H1 (cell line): ENCODE measurements at regions not wholly inside any gene's neighbourhood (a gene's known extent, or its start where the extent isn't known, plus 50 kb on each side); places are given as distances from the start of the nearest gene placed in this dataset.

ENCODE experiments used
- CTCF ChIA-PET: fragments of 300-600 bp; sonication (Branson Sonifier 250); formaldehyde crosslinking; loops from one replicate; lab custom pipeline; 2021; ENCODE audit not compliant: partially characterized antibody; lab: Charles Lee
- POLR2A ChIA-PET: fragments of 300-600 bp; sonication (Branson Sonifier 250); formaldehyde crosslinking; loops from one replicate; lab custom pipeline; 2021; ENCODE audit warnings: inconsistent platforms; ENCODE audit not compliant: partially characterized antibody; lab: Charles Lee
- DNase-seq, 2 experiments: peaks; one replicate each; pipeline versions ENCODE4 v3.0.0 to v3.0.0-alpha.2; 2010 to 2022; ENCODE audit warnings: low spot score in 2 of 2, low read depth in 1 of 2, mixed read lengths in 1 of 2
- FAIRE-seq: peaks from 2 replicates; lab custom pipeline; 2011; peaks lifted over from hg19 to GRCh38; lab: Jason Lieb, UNC
- H2AFZ ChIP-seq: 2 replicates; pipeline ENCODE4 v1.8.1; 2012; ENCODE audit warnings: low read length, inconsistent platforms
- H2AK5ac ChIP-seq: 2 replicates; pipeline ENCODE4 v1.6.1; 2013; ENCODE audit warnings: low read depth, low read length
- H2BK120ac ChIP-seq: replicated peaks from 2 replicates; pipeline ENCODE3; 2013; ENCODE audit warnings: low read depth, low read length, inconsistent platforms
- H2BK12ac ChIP-seq: 2 replicates; pipeline ENCODE4 v1.6.1; 2013; ENCODE audit warnings: low read depth, low read length
- H2BK15ac ChIP-seq: 2 replicates; pipeline ENCODE4 v1.6.1; 2013; ENCODE audit warnings: low read length
- H2BK20ac ChIP-seq: 2 replicates; pipeline ENCODE4 v1.6.1; 2013; ENCODE audit warnings: low read length
- H2BK5ac ChIP-seq: 2 replicates; pipeline ENCODE4 v1.6.1; 2013; ENCODE audit warnings: low read depth, low read length
- H3K14ac ChIP-seq: 2 replicates; pipeline ENCODE4 v1.6.1; 2013; ENCODE audit warnings: inconsistent platforms; ENCODE audit not compliant: insufficient read length
- H3K18ac ChIP-seq: 2 replicates; pipeline ENCODE4 v1.6.1; 2013; ENCODE audit warnings: low read length; ENCODE audit errors: extremely low read depth
- H3K23ac ChIP-seq: 2 replicates; pipeline ENCODE4 v1.6.1; 2013; ENCODE audit warnings: inconsistent platforms; ENCODE audit not compliant: insufficient read length
- H3K23me2 ChIP-seq: 2 replicates; pipeline ENCODE4 v1.6.1; 2013; ENCODE audit warnings: low read depth, low read length
- H3K27ac ChIP-seq: 2 replicates; pipeline ENCODE4 v1.6.1; 2011; ENCODE audit warnings: low read depth, low read length, inconsistent platforms
- H3K27me3 ChIP-seq, 4 experiments: replicated peaks in 1 of 4; 1 replicate in 1 of 4; 2 replicates in 3 of 4; pipeline versions ENCODE4 v1.6.1 to v1.8.1; 2011 to 2013; ENCODE audit warnings: low read length in 3 of 4, mild to moderate bottlenecking in 3 of 4, inconsistent platforms in 2 of 4, mixed read lengths in 2 of 4, moderate library complexity in 1 of 4; ENCODE audit not compliant: control insufficient read depth in 3 of 4, insufficient read depth in 3 of 4; ENCODE audit errors: extremely low read depth in 1 of 4
- H3K36me3 ChIP-seq, 4 experiments: 2 replicates each; pipeline versions ENCODE4 v1.6.1 to v1.8.1; 2011 to 2013; ENCODE audit warnings: mild to moderate bottlenecking in 4 of 4, low read length in 3 of 4, moderate library complexity in 2 of 4, control low read depth in 1 of 4, inconsistent platforms in 1 of 4; ENCODE audit not compliant: insufficient read depth in 4 of 4, control insufficient read depth in 2 of 4
- H3K4ac ChIP-seq: replicated peaks from 2 replicates; pipeline ENCODE3; 2013; ENCODE audit warnings: low read length, low read depth, mixed read lengths, inconsistent platforms; ENCODE audit not compliant: insufficient read length
- H3K4me1 ChIP-seq, 4 experiments: replicated peaks in 1 of 4; 1 replicate in 1 of 4; 2 replicates in 3 of 4; pipeline versions ENCODE4 v1.6.1 to v1.8.1; 2011 to 2013; ENCODE audit warnings: low read length in 3 of 4, inconsistent platforms in 2 of 4, mixed read lengths in 1 of 4; ENCODE audit not compliant: insufficient read depth in 4 of 4, control insufficient read depth in 3 of 4
- H3K4me2 ChIP-seq, 2 experiments: 2 replicates each; pipeline versions ENCODE4 v1.6.1 to v1.8.1; 2011 to 2013; ENCODE audit warnings: low read depth in 2 of 2, low read length in 2 of 2, control low read depth in 1 of 2, inconsistent platforms in 1 of 2, mild to moderate bottlenecking in 1 of 2; ENCODE audit not compliant: insufficient read depth in 1 of 2
- H3K4me3 ChIP-seq, 4 experiments: fragments of 200-600, 300-600 bp in 1 of 4; sonication (generic), shearing (Covaris generic), sonication (Bioruptor Twin) in 1 of 4; 2 replicates each; pipeline versions ENCODE4 v1.5.1 to v1.8.1; 2011 to 2016; ENCODE audit warnings: low read length in 4 of 4, low read depth in 3 of 4, control low read depth in 2 of 4, inconsistent platforms in 2 of 4, mild to moderate bottlenecking in 2 of 4, mixed read lengths in 1 of 4, moderate library complexity in 1 of 4; ENCODE audit not compliant: insufficient read depth in 2 of 4; ENCODE audit errors: extremely low read depth in 1 of 4
- H3K56ac ChIP-seq: replicated peaks from 2 replicates; pipeline ENCODE3; 2013; ENCODE audit warnings: low read depth, mild to moderate bottlenecking, mixed read lengths, low read length, inconsistent platforms; ENCODE audit not compliant: insufficient read length
- H3K79me1 ChIP-seq: 2 replicates; pipeline ENCODE4 v1.6.1; 2013; ENCODE audit warnings: low read depth, low read length, control low read depth
- H3K79me2 ChIP-seq, 2 experiments: 2 replicates each; pipeline versions ENCODE4 v1.6.1 to v1.8.1; 2012 to 2013; ENCODE audit warnings: low read length in 2 of 2, mild to moderate bottlenecking in 2 of 2, inconsistent platforms in 1 of 2; ENCODE audit not compliant: insufficient read depth in 2 of 2, control insufficient read depth in 1 of 2
- H3K9ac ChIP-seq, 4 experiments: replicated peaks in 1 of 4; 1 replicate in 1 of 4; 2 replicates in 3 of 4; pipeline versions ENCODE4 v1.6.1 to v1.8.1; 2011 to 2013; ENCODE audit warnings: low read depth in 3 of 4, low read length in 3 of 4, control low read depth in 2 of 4, mild to moderate bottlenecking in 2 of 4, moderate library complexity in 2 of 4, inconsistent platforms in 1 of 4; ENCODE audit errors: extremely low read depth in 1 of 4
- H3K9me3 ChIP-seq, 2 experiments: 2 replicates each; pipeline versions ENCODE4 v1.6.1 to v1.8.1; 2012 to 2013; ENCODE audit warnings: mild to moderate bottlenecking in 2 of 2, moderate library complexity in 2 of 2, control low read depth in 1 of 2, inconsistent platforms in 1 of 2, low read depth in 1 of 2, low read length in 1 of 2, mixed read lengths in 1 of 2; ENCODE audit not compliant: insufficient read depth in 2 of 2
- H4K20me1 ChIP-seq, 2 experiments: replicated peaks in 1 of 2; 2 replicates each; pipeline versions ENCODE3 to v1.8.1; 2011 to 2013; ENCODE audit warnings: inconsistent platforms in 2 of 2, low read length in 2 of 2, mild to moderate bottlenecking in 1 of 2; ENCODE audit not compliant: insufficient read depth in 2 of 2, control insufficient read depth in 1 of 2
- H4K5ac ChIP-seq: 2 replicates; pipeline ENCODE4 v1.6.1; 2013; ENCODE audit warnings: low read length, low read depth, mixed read lengths, inconsistent platforms; ENCODE audit not compliant: insufficient read length
- H4K8ac ChIP-seq: 2 replicates; pipeline ENCODE4 v1.8.0; 2013; ENCODE audit warnings: mild to moderate bottlenecking, moderate library complexity, low read length, inconsistent platforms; ENCODE audit not compliant: insufficient read depth; ENCODE audit errors: extremely low read depth
- H4K91ac ChIP-seq: replicated peaks from 2 replicates; pipeline ENCODE3; 2013; ENCODE audit warnings: low read length, mixed read lengths, inconsistent platforms; ENCODE audit not compliant: insufficient read length
- BRCA1 ChIP-seq: IDR thresholded peaks from 2 replicates; pipeline ENCODE4 v1.6.1; 2012; ENCODE audit warnings: low read depth, low read length, improper control_type of control experiment
- CEBPB ChIP-seq: IDR thresholded peaks from 2 replicates; pipeline ENCODE4 v1.6.1; 2012; ENCODE audit warnings: low read depth, low read length
- CHD1 ChIP-seq: IDR thresholded peaks from 2 replicates; pipeline ENCODE4 v1.6.1; 2012; ENCODE audit warnings: low read depth, low read length, improper control_type of control experiment
- CREB1 ChIP-seq: IDR thresholded peaks from 2 replicates; pipeline ENCODE4 v1.6.1; 2012; ENCODE audit warnings: inconsistent platforms
- CTBP2 ChIP-seq: IDR thresholded peaks from 2 replicates; pipeline ENCODE4 v1.7.0; 2011; ENCODE audit warnings: borderline replicate concordance, mild to moderate bottlenecking, moderate library complexity, mixed read lengths, low read length; ENCODE audit not compliant: insufficient read depth, insufficient read length
- EGR1 ChIP-seq: IDR thresholded peaks from 2 replicates; pipeline ENCODE4 v1.6.1; 2011; ENCODE audit warnings: low read depth, low read length, borderline replicate concordance
- GABPA ChIP-seq: IDR thresholded peaks from 2 replicates; pipeline ENCODE4 v1.6.1; 2011; ENCODE audit warnings: mild to moderate bottlenecking, low read length, moderate library complexity, borderline replicate concordance; ENCODE audit not compliant: insufficient read depth
- KDM1A ChIP-seq: fragments of 200-600, 300-600 bp; sonication (generic); IDR thresholded peaks from 2 replicates; pipeline ENCODE4 v1.7.1; 2016; ENCODE audit warnings: mild to moderate bottlenecking, low read length, borderline replicate concordance
- MAFK ChIP-seq: IDR thresholded peaks from 2 replicates; pipeline ENCODE4 v1.6.1; 2012; ENCODE audit warnings: low read depth, mild to moderate bottlenecking, improper control_type of control experiment, low read length
- RAD21 ChIP-seq, 2 experiments: IDR thresholded peaks in 1 of 2; conservative IDR thresholded peaks in 1 of 2; 2 replicates each; pipeline ENCODE4 v1.6.1; 2011; ENCODE audit warnings: low read depth in 2 of 2, low read length in 2 of 2, improper control_type of control experiment in 1 of 2, inconsistent platforms in 1 of 2, mild to moderate bottlenecking in 1 of 2, moderate library complexity in 1 of 2
- RFX5 ChIP-seq: IDR thresholded peaks from 2 replicates; pipeline ENCODE4 v1.6.1; 2011; ENCODE audit warnings: low read depth, low read length, improper control_type of control experiment, borderline replicate concordance
- RXRA ChIP-seq: IDR thresholded peaks from 2 replicates; pipeline ENCODE4 v1.6.1; 2011; ENCODE audit warnings: low read depth, mild to moderate bottlenecking, low read length, moderate library complexity; ENCODE audit not compliant: insufficient read depth
- SP4 ChIP-seq: IDR thresholded peaks from 2 replicates; pipeline ENCODE4 v1.6.1; 2012; ENCODE audit warnings: low read length, inconsistent platforms
- TAF1 ChIP-seq: IDR thresholded peaks from 2 replicates; pipeline ENCODE4 v1.6.1; 2011; ENCODE audit warnings: mild to moderate bottlenecking, low read depth, low read length
- TCF12 ChIP-seq: IDR thresholded peaks from 2 replicates; pipeline ENCODE4 v1.6.1; 2011; ENCODE audit warnings: low read depth, mild to moderate bottlenecking, low read length
- WGBS, 2 experiments: shearing (Covaris generic) in 1 of 2; methylation state at CpG; one replicate each; pipeline versions ENCODE4 v1.1.6 to v1.1.7; 2013 to 2015; ENCODE audit warnings: low lambda C conversion rate in 2 of 2, mixed read lengths in 2 of 2, inconsistent platforms in 1 of 2, low coverage in 1 of 2, missing lambda C conversion rate in 1 of 2; ENCODE audit not compliant: insufficient replicate concordance in 2 of 2, insufficient coverage in 1 of 2, insufficient read length in 1 of 2; ENCODE audit errors: extremely low coverage in 1 of 2, missing lambda C conversion rate in 1 of 2; 5-methylcytosine and 5-hydroxymethylcytosine counted together
- TF ChIP-seq, protein P1 (sequence below): IDR thresholded peaks from 2 replicates; pipeline ENCODE4 v1.6.1; 2012; ENCODE audit warnings: inconsistent platforms

DNA sequence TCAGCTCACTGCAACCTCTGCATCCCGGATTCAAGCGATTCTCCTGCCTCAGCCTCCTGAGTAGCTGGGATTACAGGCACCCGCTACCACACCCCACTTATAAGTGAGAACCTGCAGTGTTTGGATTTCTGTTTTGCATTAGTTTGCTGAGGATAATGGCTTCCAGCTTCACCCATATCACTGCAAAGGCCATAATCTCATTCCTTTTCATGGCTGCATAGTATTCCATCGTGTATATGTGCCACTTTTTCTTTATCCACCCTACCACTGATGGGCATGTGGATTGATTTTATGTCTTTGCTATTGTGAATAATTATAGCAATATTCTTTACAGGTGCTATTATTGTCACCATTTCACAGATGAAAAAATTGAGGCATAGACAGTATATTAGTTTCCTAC, 301.0 kb upstream of the MAF start:
- DNase-seq (no peak), FAIRE-seq (no peak)
- H3K9ac ChIP-seq: no peak overlapping the region
- H2BK12ac ChIP-seq: no peak overlapping the region
- H3K4ac ChIP-seq: no peak overlapping the region
- POLR2A ChIA-PET: no interaction called here
- H3K9me3 ChIP-seq: no peaks in the 10 kb centered on the region
- H3K23me2 ChIP-seq: no peaks in the 10 kb centered on the region
- 98% methylated on average over 4 of the region's 4 CpGs; no CpG with 5 or more reads in 1 of the 2 experiments for WGBS, 2 experiments
- H4K91ac ChIP-seq: no peak overlapping the region
- H3K27ac ChIP-seq: no peak overlapping the region
- no peaks in the 10 kb centered on the region for H3K27me3 ChIP-seq
- H2AK5ac ChIP-seq: no peak overlapping the region
- no peak overlapping the region for H3K14ac ChIP-seq
- H4K5ac ChIP-seq: no peak overlapping the region
- no peaks in the 10 kb centered on the region for H3K36me3 ChIP-seq
- H3K4me3 ChIP-seq: no peak overlapping the region
- H3K56ac ChIP-seq: no peak overlapping the region
- no peaks in the 10 kb centered on the region for H3K79me2 ChIP-seq
- no peak overlapping the region for H3K4me2 ChIP-seq
- no peak overlapping the region for H2BK15ac ChIP-seq
- H2AFZ ChIP-seq: no peak overlapping the region
- H3K23ac ChIP-seq: no peak overlapping the region
- no peak overlapping the region for H4K8ac ChIP-seq
- CTCF ChIA-PET: interaction anchor here (1.4 kb wide), 1 partner anchor 75 kb away, joined by 3 read pairs; no protein-coding TSS in a partner anchor
- no peak overlapping the region for H2BK120ac ChIP-seq
- H3K79me1 ChIP-seq: no peaks in the 10 kb centered on the region
- no peaks in the 10 kb centered on the region for H4K20me1 ChIP-seq
- no peaks in the 10 kb centered on the region for H3K4me1 ChIP-seq
- no peak overlapping the region for H2BK5ac ChIP-seq
- no peak overlapping the region for H3K18ac ChIP-seq
- H2BK20ac ChIP-seq: no peak overlapping the region
- TF ChIP-seq TCF12: no peak
- no peak for TF ChIP-seq RAD21 (IDR thresholded peaks at IDR 0.05 in 1 of 2, conservative IDR thresholded peaks at IDR 0.05 in 1 of 2; ENCODE audit: low read depth in 2 of 2, low read length in 2 of 2)
- no peak for TF ChIP-seq SP4
- no peak for TF ChIP-seq EGR1
- TF ChIP-seq, protein P1, sequence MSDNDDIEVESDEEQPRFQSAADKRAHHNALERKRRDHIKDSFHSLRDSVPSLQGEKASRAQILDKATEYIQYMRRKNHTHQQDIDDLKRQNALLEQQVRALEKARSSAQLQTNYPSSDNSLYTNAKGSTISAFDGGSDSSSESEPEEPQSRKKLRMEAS: no peak
- no peak for TF ChIP-seq KDM1A
- TF ChIP-seq TAF1: no peak
- TF ChIP-seq RFX5: no peak
- TF ChIP-seq CEBPB: no peak
- no peak for TF ChIP-seq BRCA1
- no peak for TF ChIP-seq CHD1
- no peak for TF ChIP-seq CREB1
- TF ChIP-seq MAFK: no peak
- no peak for TF ChIP-seq RXRA
- no peak for TF ChIP-seq CTBP2
- no peak for TF ChIP-seq GABPA
